IMR-90 (cell line): ENCODE measurements at regions not wholly inside any gene's neighbourhood (a gene's known extent, or its start where the extent isn't known, plus 50 kb on each side); places are given as distances from the start of the nearest gene placed in this dataset.

ENCODE experiments used
- ATAC-seq: fragments of 200-7000 bp; cut with Tn5 transposase; 2 replicates; pipeline ENCODE4 v1.9.1; 2020; ENCODE audit warnings: low read depth, mild to moderate bottlenecking, moderate library complexity
- BruUV-seq: library from RNA; stranded (reverse); fragments of 400-500 nt; replicated peaks from 2 replicates; lab custom pipeline; 2021; lab: Mats Ljungman, UMichigan
- CTCF ChIA-PET: fragments of 300-600 bp; formaldehyde crosslinking; extraction: SDS; loops from one replicate; lab custom pipeline; 2021; ENCODE audit warnings: antibody characterized with exemption; lab: Yijun Ruan, JAX
- POLR2A ChIA-PET: fragments of 300-600 bp; sonication (Branson Sonifier 250); formaldehyde crosslinking; loops from one replicate; lab custom pipeline; 2022; ENCODE audit warnings: antibody characterized with exemption; ENCODE audit not compliant: unreplicated experiment; lab: Charles Lee
- DNase-seq: peaks from one replicate; pipeline ENCODE4 v3.0.0; 2013
- H2AFZ ChIP-seq: replicated peaks from 2 replicates; pipeline ENCODE3; 2013; ENCODE audit warnings: low read length, mild to moderate bottlenecking; ENCODE audit not compliant: poor library complexity
- H2AK5ac ChIP-seq: 2 replicates; pipeline ENCODE4 v1.6.1; 2013; ENCODE audit warnings: low read depth, low read length, inconsistent platforms
- H2AK9ac ChIP-seq: replicated peaks from 2 replicates; pipeline ENCODE3; 2013; ENCODE audit warnings: mild to moderate bottlenecking, low read depth, low read length, moderate library complexity; ENCODE audit not compliant: poor library complexity
- H2BK120ac ChIP-seq: 2 replicates; pipeline ENCODE4 v1.6.1; 2013; ENCODE audit warnings: low read depth, low read length, inconsistent platforms
- H2BK15ac ChIP-seq: 3 replicates; pipeline ENCODE4 v1.6.1; 2013; ENCODE audit warnings: low read depth, low read length, inconsistent platforms
- H2BK20ac ChIP-seq: 2 replicates; pipeline ENCODE4 v1.6.1; 2013; ENCODE audit warnings: low read depth, mild to moderate bottlenecking, inconsistent platforms, low read length, moderate library complexity
- H2BK5ac ChIP-seq: 2 replicates; pipeline ENCODE4 v1.6.1; 2013; ENCODE audit warnings: mild to moderate bottlenecking, low read depth, low read length, inconsistent platforms; ENCODE audit not compliant: poor library complexity, severe bottlenecking
- H3K14ac ChIP-seq: replicated peaks from 2 replicates; pipeline ENCODE4 v1.6.1; 2013; ENCODE audit warnings: low read depth, low read length, inconsistent platforms
- H3K18ac ChIP-seq: 2 replicates; pipeline ENCODE4 v1.6.1; 2013; ENCODE audit warnings: low read depth, low read length, control low read depth
- H3K23ac ChIP-seq: 2 replicates; pipeline ENCODE4 v1.6.1; 2013; ENCODE audit warnings: low read depth, low read length, inconsistent platforms
- H3K27ac ChIP-seq: 2 replicates; pipeline ENCODE4 v1.5.1; 2013; ENCODE audit warnings: mild to moderate bottlenecking, control low read depth, low read length; ENCODE audit not compliant: insufficient read depth
- H3K27me3 ChIP-seq: 2 replicates; pipeline ENCODE4 v1.6.1; 2013; ENCODE audit warnings: low read length; ENCODE audit not compliant: control insufficient read depth, insufficient read depth
- H3K36me3 ChIP-seq: 2 replicates; pipeline ENCODE4 v1.6.1; 2013; ENCODE audit warnings: low read length, mixed read lengths; ENCODE audit not compliant: control insufficient read depth, insufficient read depth
- H3K4ac ChIP-seq: 2 replicates; pipeline ENCODE4 v1.6.1; 2013; ENCODE audit warnings: low read depth, low read length, inconsistent platforms
- H3K4me1 ChIP-seq: 2 replicates; pipeline ENCODE4 v1.6.1; 2013; ENCODE audit warnings: low read length, mixed read lengths; ENCODE audit not compliant: control insufficient read depth, insufficient read depth
- H3K4me2 ChIP-seq: 2 replicates; pipeline ENCODE4 v1.6.1; 2013; ENCODE audit warnings: low read depth, mild to moderate bottlenecking, control low read depth, low read length, moderate library complexity
- H3K4me3 ChIP-seq: 2 replicates; pipeline ENCODE4 v1.5.1; 2013; ENCODE audit warnings: low read depth, mild to moderate bottlenecking, control low read depth, low read length, moderate library complexity; ENCODE audit not compliant: insufficient read depth
- H3K56ac ChIP-seq: 2 replicates; pipeline ENCODE4 v1.6.1; 2013; ENCODE audit warnings: low read length, inconsistent platforms; ENCODE audit not compliant: insufficient read depth; ENCODE audit errors: extremely low read depth
- H3K79me1 ChIP-seq, 2 experiments: 2 replicates each; pipeline ENCODE4 v1.6.1; 2013; ENCODE audit warnings: low read length in 2 of 2, inconsistent platforms in 1 of 2, low read depth in 1 of 2
- H3K9ac ChIP-seq: 2 replicates; pipeline ENCODE4 v1.6.1; 2013; ENCODE audit warnings: low read depth, low read length, control low read depth
- H3K9me1 ChIP-seq: 2 replicates; pipeline ENCODE4 v1.6.1; 2013; ENCODE audit warnings: low read length, inconsistent platforms; ENCODE audit not compliant: insufficient read depth
- H3K9me3 ChIP-seq: 2 replicates; pipeline ENCODE4 v1.6.1; 2013; ENCODE audit warnings: low read length; ENCODE audit not compliant: control insufficient read depth, insufficient read depth
- H4K20me1 ChIP-seq: 2 replicates; pipeline ENCODE4 v1.6.1; 2013; ENCODE audit warnings: low read length, inconsistent platforms; ENCODE audit not compliant: insufficient read depth
- H4K5ac ChIP-seq: 2 replicates; pipeline ENCODE4 v1.6.1; 2013; ENCODE audit warnings: mild to moderate bottlenecking, low read depth, low read length, control low read depth
- H4K8ac ChIP-seq, 2 experiments: 2 replicates each; pipeline ENCODE4 v1.6.1; 2013; ENCODE audit warnings: low read depth in 2 of 2, low read length in 2 of 2, control low read depth in 1 of 2, inconsistent platforms in 1 of 2
- H4K91ac ChIP-seq: 2 replicates; pipeline ENCODE4 v1.6.1; 2013; ENCODE audit warnings: low read depth, low read length, inconsistent platforms; ENCODE audit not compliant: insufficient read depth
- CHD1 ChIP-seq: IDR thresholded peaks from 2 replicates; pipeline ENCODE4 v1.6.1; 2012; ENCODE audit warnings: low read depth, low read length, improper control_type of control experiment
- CTCF ChIP-seq: conservative IDR thresholded peaks from 2 replicates; pipeline ENCODE4 v1.5.1; 2012; ENCODE audit warnings: mild to moderate bottlenecking, low read depth, low read length, improper control_type of control experiment
- MAZ ChIP-seq: IDR thresholded peaks from 2 replicates; pipeline ENCODE4 v1.6.1; 2012; ENCODE audit warnings: low read depth, mild to moderate bottlenecking, low read length, improper control_type of control experiment, moderate library complexity, borderline replicate concordance
- POLR2A ChIP-seq: IDR thresholded peaks from 2 replicates; pipeline ENCODE4 v1.6.1; 2012; ENCODE audit warnings: mild to moderate bottlenecking, low read depth, low read length
- WGBS, 2 experiments: methylation state at CpG; one replicate each; pipeline versions ENCODE4 v1.1.5 to v1.1.7; 2013; ENCODE audit warnings: missing lambda C conversion rate in 2 of 2; ENCODE audit not compliant: insufficient read length in 1 of 2; ENCODE audit errors: extremely low coverage in 2 of 2; 5-methylcytosine and 5-hydroxymethylcytosine counted together
- dilution Hi-C: fragments of 300-500 bp; cut with HindIII; formaldehyde crosslinking; loops from one replicate; pipeline ENCODE4 v1.14.3; 2018; ENCODE audit warnings: low sequenced_read_pairs; ENCODE audit not compliant: unreplicated experiment
- in situ Hi-C: fragments of 300-500 bp; cut with MboI; formaldehyde crosslinking; loops from 3 replicates; pipeline ENCODE4 v1.14.3; 2019; ENCODE audit warnings: low sequenced_read_pairs, inconsistent platforms, mixed read lengths
- intact Hi-C: fragments of 100-400 bp; cut with micrococcal nuclease; formaldehyde crosslinking; loops from 2 replicates; pipeline ENCODE4 v1.10.0; 2022

- no peak for TF ChIP-seq CHD1
Measured at GRCh38 chr20:50248104-50248641, 57.5 kb downstream of the CEBPB start (continued).

- intact Hi-C loops, result loop anchor here (5.0 kb wide), 1 partner anchor 57 kb away; the partner anchor contains the start of gene CEBPB
- Histone ChIP-seq H3K56ac (no peak overlapping the region; the same call in 1 of the 2 replicates), H2BK5ac (peak overlapping the region; percentile 28), H2BK120ac (peak overlapping the region; percentile 100), H3K79me1 (peaks cover 0 to 8% of the 10 kb centered on the region in 2 experiments; a peak in 1 of 4 replicates), H3K27me3 (no peaks in the 10 kb centered on the region), H2AK5ac (peak overlapping the region; percentile 99), H3K23ac (peak overlapping the region; percentile 92), H4K5ac (no peak overlapping the region; the same call in 1 of the 2 replicates), H3K36me3 (no peaks in the 10 kb centered on the region), H3K18ac (peak overlapping the region; percentile 18; the same call in 1 of the 2 replicates), H3K14ac (peak overlapping the region; percentile 55; the same call in 1 of the 2 replicates), H3K4me2 (no peak overlapping the region), H2BK15ac (peak overlapping the region; percentile 86; the same call in 2 of the 3 replicates), H2AFZ (peak overlapping the region; percentile 52), H3K4ac (peak overlapping the region; percentile 99), H3K27ac (no peak overlapping the region), H2AK9ac (peak overlapping the region; percentile 68), H3K9me3 (no peaks in the 10 kb centered on the region), H3K9me1 (peaks cover 33% of the 10 kb centered on the region), H4K20me1 (no peaks in the 10 kb centered on the region), H3K4me1 (peaks cover 15% of the 10 kb centered on the region), H4K8ac (peak overlapping the region in 1 of 2 experiments; percentile 57; a peak in 1 of 4 replicates), H4K91ac (peak overlapping the region; percentile 76), H3K4me3 (no peak overlapping the region), H2BK20ac (peak overlapping the region; percentile 84), H3K9ac (no peak overlapping the region)
- no peak for ATAC-seq
- dilution Hi-C loops, result no loop called here
- WGBS, 2 experiments, result 60% methylated on average over 2 of the region's 11 CpGs; no CpG with 5 or more reads in 1 of the 2 experiments
- DNase-seq, result no peak
- in situ Hi-C loops, result no loop called here
- CTCF ChIA-PET, result no interaction called here
- POLR2A ChIA-PET, result interaction anchor here (0.5 kb wide), 1 partner anchor 20 kb away, joined by 5 read pairs; no protein-coding TSS in a partner anchor
- BruUV-seq, result no TSS peak
- TF ChIP-seq MAZ, result no peak
- TF ChIP-seq CTCF, result no peak
- TF ChIP-seq POLR2A, result no peak
- no peak for TF ChIP-seq CHD1
Measured at GRCh38 chr20:50249447-50250388, 59.1 kb downstream of the CEBPB start.
